ENCODE measurements at regions not wholly inside any gene's neighbourhood (a gene's known extent, or its start where the extent isn't known, plus 50 kb on each side); places are given as distances from the start of the nearest gene placed in this dataset.

DNA sequence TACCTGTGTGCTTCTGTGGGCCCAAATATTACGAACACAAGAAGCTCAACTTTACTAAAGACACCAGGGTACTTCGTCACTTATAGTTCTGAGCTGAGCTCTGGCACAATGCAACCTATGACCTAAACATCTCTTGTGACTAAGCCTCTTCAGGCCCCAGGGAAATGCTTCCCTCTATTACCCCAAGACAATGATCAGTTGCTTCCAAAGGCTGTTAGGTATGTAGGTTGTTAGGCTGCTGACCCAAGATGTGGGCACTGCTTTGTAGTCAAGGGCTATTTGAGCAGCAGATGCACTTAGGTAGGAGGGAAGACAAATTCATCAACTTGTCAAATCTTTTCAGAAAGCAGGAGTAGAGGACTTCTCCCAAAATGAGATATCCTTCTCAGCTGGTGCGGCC lies 640.1 kb downstream of the EPHA4 start:
- TF ChIP-seq CTCF (conservative IDR thresholded peaks at IDR 0.05; ENCODE audit: low read depth, low read length), result no peak
- no peak for DNase-seq (ENCODE audit: low read depth)

GRCh38 chr2:220935789-220936321 lies 636.2 kb downstream of the EPHA4 start:
- no peak overlapping the region for H3K4me3 ChIP-seq (ENCODE audit: low read depth, low read length)
- TF ChIP-seq CTCF (conservative IDR thresholded peaks at IDR 0.05; ENCODE audit: low read depth, low read length), result no peak
- DNase-seq (ENCODE audit: low read depth), result no peak

More for the DNA sequence above, 640.1 kb downstream of the EPHA4 start:
- H3K4me3 ChIP-seq (ENCODE audit: low read depth, low read length), result no peak overlapping the region

GRCh38 chr2:220936641-220937197 lies 635.4 kb downstream of the EPHA4 start:
- TF ChIP-seq CTCF (conservative IDR thresholded peaks at IDR 0.05; ENCODE audit: low read depth, low read length), result no peak
- no peak overlapping the region for H3K4me3 ChIP-seq (ENCODE audit: low read depth, low read length)

GRCh38 chr2:220937245-220937644 lies 634.9 kb downstream of the EPHA4 start:
- no peak for TF ChIP-seq CTCF (conservative IDR thresholded peaks at IDR 0.05; ENCODE audit: low read depth, low read length)
- no peak for DNase-seq (ENCODE audit: low read depth)
- H3K4me3 ChIP-seq (ENCODE audit: low read depth, low read length), result no peak overlapping the region

More at GRCh38 chr2:220936641-220937197, 635.4 kb downstream of the EPHA4 start:
- DNase-seq (ENCODE audit: low read depth), result no peak

GRCh38 chr2:220940646-220941045 lies 631.5 kb downstream of the EPHA4 start:
- no peak overlapping the region for H3K4me3 ChIP-seq (ENCODE audit: low read depth, low read length)
- no peak for TF ChIP-seq CTCF (conservative IDR thresholded peaks at IDR 0.05; ENCODE audit: low read depth, low read length)
- DNase-seq (ENCODE audit: low read depth), result no peak

DNA sequence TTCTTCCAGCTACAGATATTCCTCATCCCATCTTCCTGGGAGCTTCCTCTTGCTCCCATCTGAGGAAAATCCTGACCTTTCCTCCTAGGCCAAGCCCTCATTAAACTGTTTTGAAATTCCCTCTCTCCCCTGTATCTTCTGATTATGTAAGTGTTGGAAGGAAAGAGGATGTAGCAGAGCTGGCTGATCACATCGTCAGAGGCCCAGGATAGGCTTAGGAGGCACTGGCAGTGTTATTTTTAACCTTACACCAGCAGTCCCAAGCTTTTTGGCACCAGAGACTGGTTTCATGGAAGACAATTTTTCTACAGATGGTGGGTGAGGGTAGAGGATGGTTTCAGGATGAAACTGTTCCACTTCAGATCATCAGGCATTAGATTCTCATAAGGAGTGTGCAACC lies 630.4 kb downstream of the EPHA4 start:
- no peak overlapping the region for H3K4me3 ChIP-seq (ENCODE audit: low read depth, low read length)
- TF ChIP-seq CTCF (conservative IDR thresholded peaks at IDR 0.05; ENCODE audit: low read depth, low read length), result no peak
- DNase-seq (ENCODE audit: low read depth), result no peak

- DNase-seq (ENCODE audit: low read depth), result no peak
- TF ChIP-seq CTCF (conservative IDR thresholded peaks at IDR 0.05; ENCODE audit: low read depth, low read length), result no peak
- H3K4me3 ChIP-seq (ENCODE audit: low read depth, low read length), result no peak overlapping the region
Measured at GRCh38 chr2:220946552-220946951, 625.6 kb downstream of the EPHA4 start.
